Fibroblast of lung (primary cell): ENCODE measurements at regions not wholly inside any gene's neighbourhood (a gene's known extent, or its start where the extent isn't known, plus 50 kb on each side); places are given as distances from the start of the nearest gene placed in this dataset.

Source experiments
- EZH2 ChIP-seq: IDR thresholded peaks from 2 replicates; pipeline ENCODE4 v1.5.1; 2012; ENCODE audit warnings: low read length, control low read depth, mild to moderate bottlenecking; ENCODE audit errors: missing control alignments
- TF ChIP-seq, protein P1 (sequence below), 2 donors: IDR thresholded peaks in 1 of 2; conservative IDR thresholded peaks in 1 of 2; 1 replicate in 1 of 2; 2 replicates in 1 of 2; pipeline ENCODE4 v1.5.1; 2011 to 2012; ENCODE audit warnings: low read length in 2 of 2, control low read depth in 1 of 2, inconsistent platforms in 1 of 2, low read depth in 1 of 2, mild to moderate bottlenecking in 1 of 2

DNA sequence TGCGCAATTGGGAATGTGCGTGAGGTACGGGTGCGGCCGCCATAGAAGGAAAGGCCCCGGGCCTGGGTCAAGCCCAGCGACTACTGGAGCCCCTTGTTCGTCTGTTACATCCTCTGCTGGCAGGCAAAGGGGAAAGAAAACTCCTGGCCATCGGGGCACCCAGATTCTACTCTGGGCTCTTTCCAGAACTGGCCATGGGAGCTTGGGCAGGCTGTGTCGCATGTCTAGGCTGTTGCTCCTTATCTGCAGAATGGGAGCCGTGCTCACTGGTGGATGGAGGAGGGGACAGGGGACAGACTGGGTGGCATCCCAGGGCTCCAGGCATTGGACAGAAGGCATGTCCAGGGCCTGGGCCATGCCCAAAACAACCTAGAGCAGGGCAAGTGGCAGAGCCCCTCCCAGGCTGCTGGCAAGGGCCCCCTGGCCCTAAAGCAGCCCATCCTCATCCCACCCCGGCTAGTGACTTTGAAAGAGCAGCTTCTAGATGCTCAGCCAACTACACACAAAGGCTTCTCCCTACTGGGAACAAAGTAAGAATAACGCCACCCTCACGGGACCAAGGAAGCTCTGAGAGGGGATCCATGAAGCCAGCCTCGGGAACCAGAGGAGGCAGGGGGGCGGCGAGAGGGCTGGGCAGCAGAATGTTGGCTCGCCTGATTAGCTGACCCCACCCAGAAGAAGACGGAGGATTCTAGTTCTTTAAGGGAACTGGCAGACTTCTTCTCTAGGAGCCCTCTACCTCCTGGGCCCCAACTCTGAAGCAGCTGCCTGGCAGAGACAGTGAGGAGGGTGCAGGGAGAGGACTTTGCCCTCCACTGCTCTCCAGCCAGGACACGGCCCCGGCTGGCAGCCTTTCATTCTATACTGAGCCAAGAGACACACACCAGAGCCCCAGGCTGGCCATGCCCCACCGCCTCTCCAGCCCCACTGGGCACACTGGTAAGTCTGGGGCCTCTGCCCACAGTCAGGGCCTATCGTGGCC, 96.8 kb downstream of the SINHCAF start:
- TF ChIP-seq, protein P1, sequence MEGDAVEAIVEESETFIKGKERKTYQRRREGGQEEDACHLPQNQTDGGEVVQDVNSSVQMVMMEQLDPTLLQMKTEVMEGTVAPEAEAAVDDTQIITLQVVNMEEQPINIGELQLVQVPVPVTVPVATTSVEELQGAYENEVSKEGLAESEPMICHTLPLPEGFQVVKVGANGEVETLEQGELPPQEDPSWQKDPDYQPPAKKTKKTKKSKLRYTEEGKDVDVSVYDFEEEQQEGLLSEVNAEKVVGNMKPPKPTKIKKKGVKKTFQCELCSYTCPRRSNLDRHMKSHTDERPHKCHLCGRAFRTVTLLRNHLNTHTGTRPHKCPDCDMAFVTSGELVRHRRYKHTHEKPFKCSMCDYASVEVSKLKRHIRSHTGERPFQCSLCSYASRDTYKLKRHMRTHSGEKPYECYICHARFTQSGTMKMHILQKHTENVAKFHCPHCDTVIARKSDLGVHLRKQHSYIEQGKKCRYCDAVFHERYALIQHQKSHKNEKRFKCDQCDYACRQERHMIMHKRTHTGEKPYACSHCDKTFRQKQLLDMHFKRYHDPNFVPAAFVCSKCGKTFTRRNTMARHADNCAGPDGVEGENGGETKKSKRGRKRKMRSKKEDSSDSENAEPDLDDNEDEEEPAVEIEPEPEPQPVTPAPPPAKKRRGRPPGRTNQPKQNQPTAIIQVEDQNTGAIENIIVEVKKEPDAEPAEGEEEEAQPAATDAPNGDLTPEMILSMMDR (conservative IDR thresholded peaks at IDR 0.05 in 1 of 2, IDR thresholded peaks at IDR 0.05 in 1 of 2; ENCODE audit: low read depth in 1 of 2, low read length in 2 of 2): no peak
- TF ChIP-seq EZH2: no peak
